Osteocyte (in vitro differentiated cells): ENCODE measurements at regions not wholly inside any gene's neighbourhood (a gene's known extent, or its start where the extent isn't known, plus 50 kb on each side); places are given as distances from the start of the nearest gene placed in this dataset.

Experiments used
- DNase-seq: peaks from one replicate; pipeline ENCODE4 v3.0.0; 2021; ENCODE audit warnings: mixed read lengths; ENCODE audit not compliant: unreplicated experiment; ENCODE audit errors: extremely low spot score
- H3K27ac Mint-ChIP-seq: one replicate; pipeline ENCODE4 v1.8.0; 2021; ENCODE audit warnings: mild to moderate bottlenecking, mixed read lengths; ENCODE audit not compliant: unreplicated experiment
- H3K27me3 Mint-ChIP-seq: one replicate; pipeline ENCODE4 v1.8.0; 2021; ENCODE audit warnings: mixed read lengths; ENCODE audit not compliant: unreplicated experiment
- H3K36me3 Mint-ChIP-seq: one replicate; pipeline ENCODE4 v1.8.0; 2021; ENCODE audit warnings: mixed read lengths; ENCODE audit not compliant: unreplicated experiment
- H3K4me1 Mint-ChIP-seq: one replicate; pipeline ENCODE4 v1.8.0; 2021; ENCODE audit warnings: mixed read lengths; ENCODE audit not compliant: unreplicated experiment
- H3K4me3 Mint-ChIP-seq: one replicate; pipeline ENCODE4 v1.8.0; 2021; ENCODE audit warnings: mild to moderate bottlenecking, moderate library complexity, mixed read lengths; ENCODE audit not compliant: unreplicated experiment
- H3K9me3 Mint-ChIP-seq: one replicate; pipeline ENCODE4 v1.8.0; 2021; ENCODE audit warnings: mixed read lengths; ENCODE audit not compliant: unreplicated experiment
- CTCF ChIP-seq: fragments of 200-600 bp; sonication (generic); IDR thresholded peaks from 2 replicates; pipeline ENCODE4 v1.5.0; 2021; ENCODE audit warnings: antibody characterized with exemption, mild to moderate bottlenecking, moderate library complexity

- Mint-ChIP-seq H3K9me3 (no peaks in the 10 kb centered on the region), H3K4me1 (no peaks in the 10 kb centered on the region), H3K4me3 (no peak overlapping the region), H3K36me3 (no peaks in the 10 kb centered on the region), H3K27me3 (peaks cover 5% of the 10 kb centered on the region), H3K27ac (no peak overlapping the region)
- no peak for TF ChIP-seq CTCF
- DNase-seq = no peak
Measured at GRCh38 chr16:9152649-9153501, 61.4 kb downstream of the HAPSTR1 start.

- Mint-ChIP-seq H3K9me3 (no peaks in the 10 kb centered on the region), H3K4me1 (no peaks in the 10 kb centered on the region), H3K27ac (no peak overlapping the region)
Measured at GRCh38 chr16:9153502-9153864, 62.0 kb downstream of the HAPSTR1 start.

GRCh38 chr16:9154567-9155410, 63.3 kb downstream of the HAPSTR1 start:
- H3K4me3 Mint-ChIP-seq = no peak overlapping the region

More at GRCh38 chr16:9153502-9153864, 62.0 kb downstream of the HAPSTR1 start:
- H3K4me3 Mint-ChIP-seq = no peak overlapping the region
- DNase-seq = no peak
- H3K36me3 Mint-ChIP-seq = no peaks in the 10 kb centered on the region
- no peak for TF ChIP-seq CTCF
- peaks cover 5% of the 10 kb centered on the region for H3K27me3 Mint-ChIP-seq

GRCh38 chr16:9155871-9156270, 64.4 kb downstream of the HAPSTR1 start:
- Mint-ChIP-seq H3K36me3 (no peaks in the 10 kb centered on the region), H3K9me3 (no peaks in the 10 kb centered on the region), H3K4me1 (peaks cover 6% of the 10 kb centered on the region), H3K27ac (no peak overlapping the region), H3K27me3 (peaks cover 9% of the 10 kb centered on the region), H3K4me3 (no peak overlapping the region)
- DNase-seq = no peak
- no peak for TF ChIP-seq CTCF

More at GRCh38 chr16:9154567-9155410, 63.3 kb downstream of the HAPSTR1 start:
- H3K4me1 Mint-ChIP-seq = peaks cover under 1% of the 10 kb centered on the region
- DNase-seq = no peak
- no peaks in the 10 kb centered on the region for H3K9me3 Mint-ChIP-seq
- no peak overlapping the region for H3K27ac Mint-ChIP-seq
- no peak for TF ChIP-seq CTCF
- H3K36me3 Mint-ChIP-seq = no peaks in the 10 kb centered on the region
- peaks cover 6% of the 10 kb centered on the region for H3K27me3 Mint-ChIP-seq
